Calu3 (cell line): ENCODE measurements at regions not wholly inside any gene's neighbourhood (a gene's known extent, or its start where the extent isn't known, plus 50 kb on each side); places are given as distances from the start of the nearest gene placed in this dataset.

ENCODE experiments used
- BruUV-seq: library from RNA; stranded (reverse); fragments of 400-500 nt; replicated peaks from 2 replicates; lab custom pipeline; 2021; lab: Mats Ljungman, UMichigan
- CTCF ChIA-PET: fragments of 300-600 bp; sonication (Branson Sonifier 250); formaldehyde crosslinking; loops from one replicate; lab custom pipeline; 2022; ENCODE audit warnings: antibody characterized with exemption; lab: Charles Lee
- DNase-seq: peaks from one replicate; pipeline ENCODE4 v3.0.0; 2022
- H3K27ac Mint-ChIP-seq: one replicate; pipeline ENCODE4 v1.8.0; 2022; ENCODE audit warnings: mixed read lengths; ENCODE audit not compliant: unreplicated experiment
- H3K27me3 Mint-ChIP-seq: one replicate; pipeline ENCODE4 v1.8.0; 2022; ENCODE audit warnings: mixed read lengths; ENCODE audit not compliant: unreplicated experiment
- H3K36me3 Mint-ChIP-seq: one replicate; pipeline ENCODE4 v1.8.0; 2022; ENCODE audit warnings: mild to moderate bottlenecking, moderate library complexity, mixed read lengths; ENCODE audit not compliant: insufficient read depth, unreplicated experiment
- H3K4me1 Mint-ChIP-seq: one replicate; pipeline ENCODE4 v1.8.0; 2022; ENCODE audit warnings: mild to moderate bottlenecking, low read depth, mixed read lengths; ENCODE audit not compliant: unreplicated experiment
- H3K4me3 Mint-ChIP-seq: one replicate; pipeline ENCODE4 v1.8.0; 2022; ENCODE audit warnings: mild to moderate bottlenecking, low read depth, moderate library complexity, mixed read lengths; ENCODE audit not compliant: unreplicated experiment
- H3K9me3 Mint-ChIP-seq: one replicate; pipeline ENCODE4 v1.8.0; 2022; ENCODE audit warnings: low read depth, mixed read lengths; ENCODE audit not compliant: unreplicated experiment
- intact Hi-C: fragments of 100-400 bp; cut with micrococcal nuclease; formaldehyde crosslinking; loops from one replicate; pipeline ENCODE4 v1.10.0; 2022; ENCODE audit not compliant: unreplicated experiment
- TF ChIP-seq, protein P1 (sequence below): fragments of 200-600 bp; IDR thresholded peaks from one replicate; pipeline ENCODE4 v1.8.0; 2022; ENCODE audit warnings: antibody characterized with exemption; ENCODE audit not compliant: unreplicated experiment

DNA sequence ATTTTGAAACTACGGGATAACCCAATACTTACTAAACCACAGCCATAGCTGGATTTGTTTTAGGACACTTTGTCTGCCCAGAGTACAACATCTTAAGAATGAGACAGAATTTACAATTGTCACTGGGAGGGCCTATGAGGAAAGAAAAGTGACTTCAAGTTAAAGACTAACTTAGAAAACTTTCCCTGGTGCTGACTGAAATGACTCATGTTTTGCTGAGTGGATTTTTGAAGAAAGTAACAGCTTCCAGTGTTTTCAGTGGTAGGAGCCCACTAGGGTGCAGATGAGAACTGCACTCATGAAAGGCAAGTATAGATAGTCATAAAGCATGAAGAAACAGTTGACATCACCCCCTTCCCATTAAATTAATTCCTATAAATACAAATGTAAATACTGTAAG, 988.2 kb upstream of the MAP3K7 start:
- intact Hi-C loops: no loop called here
- CTCF ChIA-PET: no interaction called here
- H3K36me3 Mint-ChIP-seq: no peaks in the 10 kb centered on the region
- H3K4me1 Mint-ChIP-seq: no peaks in the 10 kb centered on the region
- H3K27ac Mint-ChIP-seq: no peak overlapping the region
- no TSS peak for BruUV-seq
- H3K4me3 Mint-ChIP-seq: no peak overlapping the region
- H3K27me3 Mint-ChIP-seq: no peaks in the 10 kb centered on the region
- no peaks in the 10 kb centered on the region for H3K9me3 Mint-ChIP-seq
- TF ChIP-seq, protein P1, sequence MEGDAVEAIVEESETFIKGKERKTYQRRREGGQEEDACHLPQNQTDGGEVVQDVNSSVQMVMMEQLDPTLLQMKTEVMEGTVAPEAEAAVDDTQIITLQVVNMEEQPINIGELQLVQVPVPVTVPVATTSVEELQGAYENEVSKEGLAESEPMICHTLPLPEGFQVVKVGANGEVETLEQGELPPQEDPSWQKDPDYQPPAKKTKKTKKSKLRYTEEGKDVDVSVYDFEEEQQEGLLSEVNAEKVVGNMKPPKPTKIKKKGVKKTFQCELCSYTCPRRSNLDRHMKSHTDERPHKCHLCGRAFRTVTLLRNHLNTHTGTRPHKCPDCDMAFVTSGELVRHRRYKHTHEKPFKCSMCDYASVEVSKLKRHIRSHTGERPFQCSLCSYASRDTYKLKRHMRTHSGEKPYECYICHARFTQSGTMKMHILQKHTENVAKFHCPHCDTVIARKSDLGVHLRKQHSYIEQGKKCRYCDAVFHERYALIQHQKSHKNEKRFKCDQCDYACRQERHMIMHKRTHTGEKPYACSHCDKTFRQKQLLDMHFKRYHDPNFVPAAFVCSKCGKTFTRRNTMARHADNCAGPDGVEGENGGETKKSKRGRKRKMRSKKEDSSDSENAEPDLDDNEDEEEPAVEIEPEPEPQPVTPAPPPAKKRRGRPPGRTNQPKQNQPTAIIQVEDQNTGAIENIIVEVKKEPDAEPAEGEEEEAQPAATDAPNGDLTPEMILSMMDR: no peak
- no peak for DNase-seq

DNA sequence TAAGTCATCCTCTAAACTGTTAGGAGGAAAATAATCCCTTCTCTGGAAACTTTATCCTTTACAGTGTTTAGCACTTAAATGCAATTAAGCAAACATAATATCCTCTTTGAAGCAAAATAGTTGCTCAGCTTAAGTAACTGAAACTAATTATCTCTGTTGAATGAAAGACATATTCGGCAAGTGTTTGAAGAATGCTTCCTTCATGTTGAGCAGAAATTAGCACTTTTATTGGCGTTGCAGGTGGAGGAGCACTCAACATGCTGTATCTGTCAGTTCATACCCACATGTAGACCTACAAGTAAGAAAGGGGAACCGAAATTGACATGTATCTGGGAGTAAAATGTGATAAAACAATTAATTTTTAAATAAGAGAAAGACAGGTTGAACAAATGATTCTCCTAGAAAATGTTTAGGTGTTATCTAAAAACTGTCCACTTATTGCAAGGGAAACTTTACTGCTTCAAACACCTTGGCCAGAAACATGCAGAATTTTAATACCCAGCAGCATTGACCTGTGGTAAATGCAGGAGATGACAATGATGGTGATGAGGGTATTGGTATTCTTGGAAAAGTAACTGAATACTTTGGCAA, 987.0 kb upstream of the MAP3K7 start:
- Mint-ChIP-seq H3K4me1 (no peaks in the 10 kb centered on the region), H3K4me3 (no peak overlapping the region), H3K36me3 (no peaks in the 10 kb centered on the region), H3K27ac (no peak overlapping the region), H3K27me3 (no peaks in the 10 kb centered on the region), H3K9me3 (no peaks in the 10 kb centered on the region)
- intact Hi-C loops: no loop called here
- BruUV-seq: no TSS peak
- TF ChIP-seq, protein P1: no peak
- CTCF ChIA-PET: no interaction called here
- no peak for DNase-seq

DNA sequence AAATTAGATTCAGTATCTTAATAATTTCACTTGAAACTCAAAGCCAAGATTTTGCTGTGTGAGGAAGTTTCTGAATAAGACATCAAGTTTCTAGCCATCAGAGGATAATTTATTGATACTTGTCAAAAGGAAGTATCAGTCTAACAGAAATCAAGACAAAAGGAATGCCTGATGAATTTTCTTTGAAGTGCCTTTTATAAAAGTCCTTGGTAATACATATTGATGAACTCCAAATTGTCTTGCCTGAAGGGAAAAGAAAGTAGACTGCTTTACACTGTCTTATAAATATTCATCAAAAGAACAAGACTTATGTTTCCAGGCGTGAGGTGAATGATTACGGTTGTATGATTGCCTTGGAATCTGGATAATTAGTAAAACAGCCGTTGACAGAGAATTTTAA, 986.0 kb upstream of the MAP3K7 start:
- H3K36me3 Mint-ChIP-seq: no peaks in the 10 kb centered on the region
- no peak overlapping the region for H3K27ac Mint-ChIP-seq
- H3K9me3 Mint-ChIP-seq: no peaks in the 10 kb centered on the region
- H3K4me1 Mint-ChIP-seq: no peaks in the 10 kb centered on the region
- TF ChIP-seq, protein P1: no peak
- BruUV-seq: no TSS peak
- no peak for DNase-seq
- no peaks in the 10 kb centered on the region for H3K27me3 Mint-ChIP-seq
- CTCF ChIA-PET: no interaction called here
- H3K4me3 Mint-ChIP-seq: no peak overlapping the region
- intact Hi-C loops: no loop called here

DNA sequence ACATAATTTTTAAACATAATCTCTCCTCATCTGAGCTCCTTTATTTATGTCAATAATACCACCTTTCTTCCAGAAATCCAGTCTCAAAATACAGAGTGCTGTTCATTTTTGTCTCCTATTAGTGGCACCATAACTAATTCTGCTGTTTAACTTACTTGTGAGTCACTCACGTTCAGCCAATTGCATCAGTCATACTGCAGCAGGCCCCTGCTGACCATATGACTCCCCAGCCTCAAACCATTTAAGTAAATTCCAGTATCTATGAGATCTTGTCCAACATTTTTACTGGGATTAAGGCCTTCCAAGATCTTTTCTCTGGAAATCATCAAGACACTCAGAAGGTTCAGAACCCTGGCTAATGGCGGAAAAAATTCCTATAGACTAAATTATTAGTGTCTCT, 982.2 kb upstream of the MAP3K7 start:
- TF ChIP-seq, protein P1: no peak
- BruUV-seq: no TSS peak
- no peaks in the 10 kb centered on the region for H3K4me1 Mint-ChIP-seq
- no peak for DNase-seq
- CTCF ChIA-PET: interaction anchor here (0.6 kb wide), 1 partner anchor 48 kb away, joined by 3 read pairs; no protein-coding TSS in a partner anchor
- H3K27ac Mint-ChIP-seq: no peak overlapping the region
- H3K9me3 Mint-ChIP-seq: peaks cover 5% of the 10 kb centered on the region
- no peaks in the 10 kb centered on the region for H3K27me3 Mint-ChIP-seq
- H3K4me3 Mint-ChIP-seq: no peak overlapping the region
- intact Hi-C loops: no loop called here
- H3K36me3 Mint-ChIP-seq: no peaks in the 10 kb centered on the region
